Left ventricle myocardium inferior (tissue), 1 donor: ENCODE measurements at regions not wholly inside any gene's neighbourhood (a gene's known extent, or its start where the extent isn't known, plus 50 kb on each side); places are given as distances from the start of the nearest gene placed in this dataset.

Source experiments
- DNase-seq: peaks from one replicate; pipeline ENCODE4 v3.0.0-alpha.2; 2020
- H3K27ac ChIP-seq: fragments of 200-600 bp; replicated peaks from 2 replicates; pipeline ENCODE4 v1.8.0; 2021
- H3K27me3 ChIP-seq: fragments of 200-600 bp; 2 replicates; pipeline ENCODE4 v1.8.0; 2021; ENCODE audit warnings: low read depth
- H3K36me3 ChIP-seq: fragments of 200-600 bp; 2 replicates; pipeline ENCODE4 v1.8.0; 2021
- H3K4me1 ChIP-seq: fragments of 200-600 bp; 2 replicates; pipeline ENCODE4 v1.8.0; 2021
- H3K4me3 ChIP-seq: fragments of 200-600 bp; 2 replicates; pipeline ENCODE4 v1.8.0; 2021; ENCODE audit warnings: mild to moderate bottlenecking, moderate library complexity
- H3K9me3 ChIP-seq: fragments of 200-600 bp; replicated peaks from 2 replicates; pipeline ENCODE4 v1.8.0; 2021
- intact Hi-C: fragments of 100-400 bp; cut with micrococcal nuclease; formaldehyde crosslinking; loops from one replicate; pipeline ENCODE4 v1.11.0; 2022
- TF ChIP-seq, protein P1 (sequence below): fragments of 200-600 bp; IDR thresholded peaks from 2 replicates; pipeline ENCODE4 v1.8.0; 2021; ENCODE audit warnings: antibody characterized with exemption, mild to moderate bottlenecking, borderline replicate concordance
- donor health status: DM: no; HTN: yes; CAD: no; lungs with severe emphysema.

DNA sequence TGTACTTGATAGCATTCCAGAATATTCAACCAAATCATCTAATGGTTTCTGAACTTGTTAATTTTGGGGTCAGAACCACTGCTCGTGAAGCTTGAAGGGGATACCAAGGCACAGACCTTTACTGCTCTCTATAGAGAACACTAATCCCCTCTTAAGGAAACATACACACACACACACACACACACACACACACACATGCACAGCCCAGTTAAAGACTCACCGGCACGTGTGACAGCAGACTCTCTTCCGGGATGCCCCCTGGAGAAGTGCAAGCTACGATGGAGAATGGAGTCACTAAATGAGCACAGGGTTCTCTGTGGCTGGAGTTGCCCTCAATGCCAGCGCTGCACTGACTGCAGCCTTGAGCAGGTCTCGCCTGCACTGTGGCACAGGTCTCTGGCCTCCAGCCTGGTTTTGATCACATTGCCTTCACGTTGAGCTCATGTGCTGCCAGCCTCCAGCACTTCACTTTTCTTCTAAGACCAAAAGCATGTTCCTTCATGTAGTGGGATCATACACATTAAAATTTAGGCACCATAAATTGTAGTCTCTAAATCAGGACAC is 300.8 kb downstream of the POM121L12 start:
- Histone ChIP-seq H3K27me3 (no peaks in the 10 kb centered on the region), H3K27ac (no peak overlapping the region), H3K4me1 (no peaks in the 10 kb centered on the region), H3K4me3 (no peak overlapping the region), H3K36me3 (no peaks in the 10 kb centered on the region), H3K9me3 (peaks cover 28% of the 10 kb centered on the region)
- intact Hi-C loops: no loop called here
- DNase-seq: no peak
- TF ChIP-seq, protein P1, sequence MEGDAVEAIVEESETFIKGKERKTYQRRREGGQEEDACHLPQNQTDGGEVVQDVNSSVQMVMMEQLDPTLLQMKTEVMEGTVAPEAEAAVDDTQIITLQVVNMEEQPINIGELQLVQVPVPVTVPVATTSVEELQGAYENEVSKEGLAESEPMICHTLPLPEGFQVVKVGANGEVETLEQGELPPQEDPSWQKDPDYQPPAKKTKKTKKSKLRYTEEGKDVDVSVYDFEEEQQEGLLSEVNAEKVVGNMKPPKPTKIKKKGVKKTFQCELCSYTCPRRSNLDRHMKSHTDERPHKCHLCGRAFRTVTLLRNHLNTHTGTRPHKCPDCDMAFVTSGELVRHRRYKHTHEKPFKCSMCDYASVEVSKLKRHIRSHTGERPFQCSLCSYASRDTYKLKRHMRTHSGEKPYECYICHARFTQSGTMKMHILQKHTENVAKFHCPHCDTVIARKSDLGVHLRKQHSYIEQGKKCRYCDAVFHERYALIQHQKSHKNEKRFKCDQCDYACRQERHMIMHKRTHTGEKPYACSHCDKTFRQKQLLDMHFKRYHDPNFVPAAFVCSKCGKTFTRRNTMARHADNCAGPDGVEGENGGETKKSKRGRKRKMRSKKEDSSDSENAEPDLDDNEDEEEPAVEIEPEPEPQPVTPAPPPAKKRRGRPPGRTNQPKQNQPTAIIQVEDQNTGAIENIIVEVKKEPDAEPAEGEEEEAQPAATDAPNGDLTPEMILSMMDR: no peak

DNA sequence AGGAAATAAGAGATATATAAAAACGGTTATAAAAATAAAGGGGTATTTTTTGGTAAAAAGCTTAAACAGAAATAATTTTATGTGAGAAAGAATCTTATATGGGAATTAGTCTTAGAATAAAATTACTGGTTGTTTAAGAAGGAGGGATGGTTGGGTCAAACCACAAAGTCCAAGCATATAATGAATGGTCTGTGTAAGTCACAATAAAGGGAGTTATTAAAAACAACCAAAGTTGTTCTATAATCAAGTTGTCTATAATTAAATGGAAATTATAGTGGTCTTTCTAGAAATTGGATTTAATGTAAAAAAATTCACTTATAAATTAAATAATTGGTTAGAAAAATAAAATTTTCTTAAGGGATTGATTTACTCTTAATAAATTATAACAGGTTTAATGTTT is 304.8 kb downstream of the POM121L12 start:
- H3K9me3 ChIP-seq: peaks cover 44% of the 10 kb centered on the region
- H3K4me1 ChIP-seq: no peaks in the 10 kb centered on the region
- H3K27me3 ChIP-seq: no peaks in the 10 kb centered on the region
- DNase-seq: no peak
- H3K27ac ChIP-seq: no peak overlapping the region
- no peaks in the 10 kb centered on the region for H3K36me3 ChIP-seq
- TF ChIP-seq, protein P1: no peak
- intact Hi-C loops: no loop called here
- no peak overlapping the region for H3K4me3 ChIP-seq

DNA sequence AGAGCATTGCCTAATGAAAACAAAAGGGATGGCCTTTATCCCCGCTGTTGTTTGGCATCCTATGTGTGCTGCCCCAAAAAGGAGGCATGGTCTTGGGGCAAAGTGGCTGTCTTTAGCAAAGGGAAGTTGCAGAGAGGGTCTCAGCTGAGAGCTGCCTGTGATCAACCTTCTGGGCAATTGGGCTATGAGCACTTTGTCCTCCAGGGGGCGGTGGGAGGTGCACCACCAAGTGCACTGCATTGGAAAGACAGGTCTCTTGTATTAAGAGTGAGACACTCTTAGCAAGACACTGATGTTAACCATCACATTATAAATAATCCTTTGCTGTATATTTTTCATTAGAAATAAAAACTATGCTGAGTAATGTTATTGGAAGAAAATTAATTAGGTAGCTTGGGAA is 314.8 kb downstream of the POM121L12 start:
- Histone ChIP-seq H3K4me3 (no peak overlapping the region), H3K9me3 (no peaks in the 10 kb centered on the region), H3K27me3 (no peaks in the 10 kb centered on the region), H3K27ac (no peak overlapping the region), H3K36me3 (no peaks in the 10 kb centered on the region), H3K4me1 (no peaks in the 10 kb centered on the region)
- TF ChIP-seq, protein P1: peak; percentile 55
- intact Hi-C loops: no loop called here
- no peak for DNase-seq

DNA sequence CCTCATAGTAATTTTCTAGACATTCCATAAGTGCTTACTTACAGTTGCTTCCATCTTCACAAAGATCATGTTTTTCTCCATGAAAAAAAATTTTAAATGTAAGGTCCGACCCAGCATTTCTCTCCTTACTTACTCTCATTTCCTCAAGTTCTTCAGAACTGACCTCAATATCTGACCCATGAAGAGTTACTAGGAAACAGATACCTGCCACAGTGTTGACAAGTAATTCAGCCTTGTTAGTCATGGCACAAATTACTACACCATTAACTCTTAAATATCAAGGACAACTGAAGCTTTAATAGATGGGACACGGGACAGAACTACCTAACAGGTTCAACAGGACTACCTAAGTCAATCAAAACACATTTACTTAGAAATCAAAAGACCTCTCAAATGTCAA is 316.2 kb downstream of the POM121L12 start:
- H3K36me3 ChIP-seq: no peaks in the 10 kb centered on the region
- H3K27me3 ChIP-seq: no peaks in the 10 kb centered on the region
- no peaks in the 10 kb centered on the region for H3K9me3 ChIP-seq
- DNase-seq: no peak
- no peak overlapping the region for H3K27ac ChIP-seq
- intact Hi-C loops: no loop called here
- no peaks in the 10 kb centered on the region for H3K4me1 ChIP-seq
- TF ChIP-seq, protein P1: no peak
- no peak overlapping the region for H3K4me3 ChIP-seq

DNA sequence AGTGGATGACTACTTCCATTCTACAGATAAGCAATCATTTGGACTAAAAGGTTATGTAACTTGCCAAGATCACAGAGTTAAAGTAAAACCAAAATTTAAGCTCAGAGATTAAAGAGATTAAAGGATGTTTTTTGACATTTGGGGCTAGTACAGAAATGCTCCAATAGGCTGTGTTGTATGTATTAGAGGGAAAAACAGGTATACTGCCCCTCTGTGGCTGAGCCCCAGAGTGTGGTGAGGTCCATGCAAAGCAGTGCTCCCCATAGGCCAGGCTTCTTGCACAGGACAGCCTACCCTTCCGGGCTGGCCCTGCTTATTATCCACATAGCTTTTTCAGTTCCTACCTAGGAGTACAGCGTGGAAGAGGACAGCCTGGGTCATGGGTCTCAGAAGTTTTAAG is 322.8 kb downstream of the POM121L12 start:
- no peaks in the 10 kb centered on the region for H3K27me3 ChIP-seq
- TF ChIP-seq, protein P1: no peak
- no peak overlapping the region for H3K27ac ChIP-seq
- no peaks in the 10 kb centered on the region for H3K36me3 ChIP-seq
- H3K4me1 ChIP-seq: no peaks in the 10 kb centered on the region
- H3K9me3 ChIP-seq: peaks cover 11% of the 10 kb centered on the region
- intact Hi-C loops: no loop called here
- H3K4me3 ChIP-seq: no peak overlapping the region
- no peak for DNase-seq
